T-helper 1 cell treated with Interleukin-12 subunit alpha and Interleukin-12 subunit beta and Interleukin-4 antibody, amounts not matched to agents 30 ng/mL and 1 ng/mL, for 36 hours (primary cell): ENCODE measurements at regions not wholly inside any gene's neighbourhood (a gene's known extent, or its start where the extent isn't known, plus 50 kb on each side); places are given as distances from the start of the nearest gene placed in this dataset.
"Not testable (repeated sequence)": the region's sequence is repeated elsewhere in the genome, so short reads cannot be mapped to it uniquely, and the experiment has no call there.

ENCODE experiments used
- intact Hi-C: fragments of 100-400 bp; cut with micrococcal nuclease; formaldehyde crosslinking; loops from one replicate; pipeline ENCODE4 v1.15.1; 2024

DNA sequence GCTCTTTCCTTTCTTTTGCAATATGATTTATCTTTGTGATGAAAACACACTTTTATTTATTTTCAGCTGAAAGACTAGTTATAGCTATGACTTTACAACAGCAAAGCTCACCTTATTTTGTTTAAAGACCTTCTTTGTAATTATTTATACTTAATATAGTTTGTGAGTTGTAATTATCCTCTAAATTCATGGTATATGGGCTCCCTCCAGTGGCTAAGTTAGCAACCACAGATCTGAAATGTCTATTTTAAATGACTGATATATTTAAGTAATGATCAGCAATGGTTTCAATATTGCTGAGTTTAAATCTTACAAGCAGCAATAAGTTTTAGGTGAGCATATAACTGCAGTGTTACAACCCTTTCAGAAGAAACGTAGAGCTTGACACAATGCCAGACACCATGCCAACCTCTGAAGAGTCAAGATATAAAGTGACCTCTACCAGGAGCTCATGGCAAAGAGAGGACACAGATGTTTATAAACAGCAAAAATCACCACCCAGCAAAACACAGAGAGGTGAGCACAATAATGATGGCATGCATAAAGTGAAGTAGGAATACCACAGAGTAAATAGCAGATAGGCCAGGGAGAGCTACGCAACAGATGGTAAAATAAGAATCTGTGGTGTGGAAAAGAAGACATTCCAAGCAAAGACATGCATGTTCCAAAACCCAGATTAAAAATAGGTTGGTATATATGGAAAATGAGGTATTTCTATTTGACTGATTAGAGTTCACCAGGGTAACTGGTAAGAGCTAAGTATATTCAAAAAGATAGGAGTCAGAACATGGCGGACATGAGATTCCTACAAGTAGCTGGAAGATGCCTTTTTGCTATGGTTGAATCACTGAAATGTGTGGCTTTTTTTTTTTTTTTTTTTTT lies 143.7 kb upstream of the ZNF385D start:
- intact Hi-C loops: no loop called here

DNA sequence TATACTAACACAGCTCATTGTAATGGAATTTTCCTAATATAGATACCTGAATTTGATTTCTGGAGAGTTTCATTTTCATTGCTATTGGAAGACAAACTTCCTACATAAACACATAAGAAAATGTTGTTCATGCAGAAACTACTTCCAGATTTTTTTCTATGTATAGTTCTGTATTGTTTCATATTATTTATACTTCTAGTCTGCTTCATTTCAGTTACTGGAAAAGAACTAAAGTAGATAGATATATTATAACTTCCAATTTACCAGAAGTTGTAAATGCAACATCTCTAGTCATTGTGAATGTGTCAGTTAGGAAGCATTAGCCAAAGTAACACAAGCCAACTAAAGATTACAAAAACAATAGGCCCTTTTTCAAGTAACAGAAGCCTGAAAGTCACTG lies 147.3 kb upstream of the ZNF385D start:
- intact Hi-C loops: no loop called here

DNA sequence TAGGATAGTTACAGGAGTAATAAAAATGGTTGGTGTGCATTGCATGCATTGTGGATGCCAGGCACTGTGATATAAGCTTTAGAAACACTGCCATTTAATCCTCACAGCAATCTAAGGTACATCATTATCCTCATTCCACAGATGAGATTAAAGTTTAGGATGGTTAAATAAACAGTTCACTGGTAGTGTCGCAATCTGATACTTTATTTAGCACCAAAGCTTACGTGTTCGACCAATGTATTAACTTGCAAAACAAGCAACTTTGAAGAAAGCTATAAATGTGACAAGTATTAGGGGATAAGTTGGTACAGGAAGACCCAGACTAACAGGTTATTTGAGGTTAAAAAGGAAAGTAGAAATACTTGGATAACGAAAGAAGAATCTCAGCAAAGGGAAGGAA lies 150.5 kb upstream of the ZNF385D start:
- intact Hi-C loops: no loop called here

- intact Hi-C loops: no loop called here
These were observed 151.9 kb upstream of the ZNF385D start for GRCh38 chr3:21902956-21903355.

DNA sequence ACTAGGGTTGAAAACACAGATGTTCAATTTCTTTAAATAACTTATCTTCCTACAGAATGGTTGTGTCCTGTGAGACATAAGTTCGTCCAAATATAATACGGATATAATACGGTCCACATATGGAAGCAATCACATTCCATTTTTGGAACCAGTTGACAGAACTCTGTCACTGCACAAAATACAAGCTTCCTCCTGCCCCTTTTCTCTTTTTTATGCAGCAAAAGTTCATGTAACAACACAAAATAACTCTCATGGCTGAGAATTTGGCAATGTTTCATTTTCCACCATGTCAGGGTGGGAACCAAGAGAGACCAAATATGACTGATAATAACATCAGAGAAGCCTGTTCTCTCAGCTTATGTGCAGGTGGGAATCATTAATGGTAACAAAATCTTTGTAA lies 158.1 kb upstream of the ZNF385D start:
- intact Hi-C loops: no loop called here

DNA sequence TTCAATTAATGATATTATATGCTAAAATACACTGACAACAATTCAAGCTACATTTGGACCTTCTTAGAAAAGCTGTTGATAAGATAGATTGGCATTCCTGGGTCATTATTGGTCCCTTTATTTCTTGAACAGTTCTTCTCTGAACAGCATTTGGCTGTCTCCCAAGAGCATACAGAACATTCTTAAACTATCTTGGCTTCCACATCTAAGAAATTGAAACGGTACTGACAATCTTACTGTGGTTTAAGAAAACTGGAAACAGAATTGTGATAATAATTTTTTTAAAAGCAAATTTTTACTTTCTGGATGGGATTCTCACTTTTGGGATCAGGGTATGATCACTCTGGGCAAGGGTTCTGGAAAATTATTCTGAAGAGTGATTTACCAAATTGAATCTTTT lies 161.7 kb upstream of the ZNF385D start:
- intact Hi-C loops: no loop called here

DNA sequence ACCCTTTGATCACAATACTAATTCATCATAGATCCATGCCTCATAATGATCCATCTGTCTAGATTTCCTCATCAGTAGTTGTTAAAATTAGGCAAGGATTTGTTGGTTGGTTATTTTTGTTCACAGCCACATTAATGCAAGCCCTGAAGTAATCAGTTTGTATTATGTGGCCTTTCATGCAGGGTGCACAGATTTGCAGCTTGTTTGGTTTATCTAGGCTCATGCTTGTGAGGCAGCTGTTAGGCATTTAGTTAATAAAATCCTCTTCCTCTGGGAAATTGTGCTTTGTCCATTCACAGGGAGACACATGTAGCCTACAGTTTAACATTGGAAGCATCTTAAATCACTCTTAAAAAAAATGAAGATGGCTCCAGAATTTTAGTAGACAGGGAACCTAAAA lies 162.8 kb upstream of the ZNF385D start:
- intact Hi-C loops: no loop called here

DNA sequence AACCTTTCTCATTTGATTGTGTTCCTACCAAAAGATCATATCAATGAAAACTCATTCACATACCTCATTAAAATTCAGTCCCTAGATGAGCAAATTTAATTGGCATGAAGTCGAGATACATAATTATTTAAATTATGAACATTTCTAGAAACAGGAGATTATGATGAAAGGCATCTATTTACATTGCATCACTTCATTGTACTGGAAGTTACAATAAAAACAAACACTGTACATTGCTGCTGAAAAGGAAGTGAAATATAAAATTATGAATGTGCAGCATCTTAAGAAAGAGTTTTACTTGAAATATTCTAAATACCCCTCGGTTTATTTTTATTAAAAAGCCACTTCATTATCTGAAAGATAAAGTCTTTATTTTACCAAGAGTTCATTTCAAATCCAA lies 163.4 kb upstream of the ZNF385D start:
- intact Hi-C loops: no loop called here

DNA sequence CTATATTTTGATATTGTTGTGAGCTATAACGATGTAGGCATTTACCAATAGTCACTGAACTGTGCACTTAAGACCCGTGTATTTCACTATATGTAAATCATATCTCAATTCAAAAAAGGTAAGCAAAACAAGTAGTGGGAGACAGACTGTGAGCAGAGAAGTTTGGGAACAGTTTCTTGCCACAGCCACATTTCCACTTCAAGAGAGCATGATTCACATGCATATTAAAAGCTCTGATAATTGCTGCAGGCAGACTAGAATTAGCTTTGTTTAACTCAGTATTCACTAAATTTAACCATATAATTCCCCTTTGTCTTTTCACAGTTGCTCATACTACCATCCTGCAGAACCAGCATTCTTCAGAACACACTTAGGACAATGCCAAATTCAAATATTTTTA lies 168.4 kb upstream of the ZNF385D start:
- intact Hi-C loops: loop anchor here (1.0 kb wide), 1 partner anchor 19 kb away; no protein-coding TSS in a partner anchor

DNA sequence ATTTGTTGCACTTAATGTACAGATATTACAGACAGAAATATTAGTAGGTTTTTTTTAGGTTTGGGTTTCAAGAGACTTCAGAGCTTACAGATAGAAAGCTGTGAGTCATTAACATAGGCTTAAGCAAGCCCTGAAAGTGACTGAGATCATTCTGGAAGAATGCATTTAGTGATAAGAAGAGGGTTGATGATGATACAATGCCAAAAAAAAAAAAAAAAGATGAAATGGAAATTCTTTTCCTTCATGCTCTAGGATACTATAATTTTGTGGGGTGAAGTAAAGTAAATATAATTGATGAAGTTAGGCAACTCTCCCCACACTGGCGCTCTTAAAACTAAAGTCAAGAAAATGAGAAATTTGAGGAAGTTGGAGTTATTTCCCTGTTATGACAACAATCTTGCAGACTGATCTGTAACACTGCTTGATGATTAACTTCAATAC lies 169.4 kb upstream of the ZNF385D start:
- intact Hi-C loops: no loop called here

DNA sequence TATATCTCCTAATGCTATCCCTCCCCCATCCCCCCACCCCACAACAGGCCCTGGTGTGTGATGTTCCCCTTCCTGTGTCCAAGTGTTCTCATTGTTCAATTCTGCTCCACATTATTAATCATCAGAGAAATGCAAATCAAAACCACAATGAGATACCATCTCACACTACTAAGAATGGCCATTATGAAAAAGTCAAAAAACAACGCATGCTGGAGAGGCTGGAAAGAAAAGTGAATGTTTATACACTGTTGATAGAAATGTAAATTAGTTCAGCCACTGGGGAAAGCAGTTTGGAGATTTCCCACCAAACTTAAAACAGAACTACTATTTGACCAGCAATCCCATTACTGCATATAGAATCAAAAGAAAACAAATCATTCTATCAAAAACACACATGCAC lies 172.1 kb upstream of the ZNF385D start:
- intact Hi-C loops: not testable (repeated sequence)

DNA sequence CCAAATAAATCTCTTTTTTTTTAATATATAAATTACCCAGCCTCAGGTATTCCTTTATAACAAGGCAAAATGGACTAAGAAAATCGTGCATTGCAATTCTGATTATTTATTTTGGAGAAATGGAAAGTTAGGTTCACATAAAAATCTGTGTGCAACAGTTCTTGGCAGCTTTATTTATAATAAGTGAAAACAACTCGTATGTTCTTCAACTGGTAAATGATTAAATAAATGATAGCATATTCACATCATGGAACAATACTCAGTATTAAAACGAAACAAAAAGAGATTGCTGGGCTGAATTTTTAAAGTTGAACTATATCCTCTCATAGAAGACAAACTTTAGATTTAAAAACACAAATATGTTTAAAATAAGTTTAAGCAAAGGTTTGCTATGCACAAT lies 176.3 kb upstream of the ZNF385D start:
- intact Hi-C loops: no loop called here

GRCh38 chr3:21934591-21934990 lies 183.6 kb upstream of the ZNF385D start:
- intact Hi-C loops: no loop called here

DNA sequence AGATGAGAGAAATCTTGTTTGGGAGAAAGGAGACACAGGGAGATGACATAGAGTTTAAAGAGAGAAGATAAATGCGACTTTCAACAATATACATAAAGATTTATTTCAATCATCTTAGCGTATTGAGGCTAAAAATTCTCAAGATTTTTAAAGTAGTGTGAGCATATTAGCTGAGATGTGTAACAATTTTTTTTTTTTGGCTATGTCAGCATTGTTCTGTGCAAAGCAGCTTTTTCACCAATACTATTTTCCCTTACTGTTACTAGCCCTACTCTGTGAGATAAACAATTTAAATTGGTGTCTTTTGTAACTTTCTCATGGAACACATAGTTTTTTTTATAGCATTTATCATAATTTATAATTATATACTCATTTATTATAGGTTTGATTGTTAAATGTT lies 185.2 kb upstream of the ZNF385D start:
- intact Hi-C loops: no loop called here

- intact Hi-C loops: loop anchor here (1.0 kb wide), 1 partner anchor 19 kb away; no protein-coding TSS in a partner anchor
These were observed 187.3 kb upstream of the ZNF385D start for GRCh38 chr3:21938267-21938681.

DNA sequence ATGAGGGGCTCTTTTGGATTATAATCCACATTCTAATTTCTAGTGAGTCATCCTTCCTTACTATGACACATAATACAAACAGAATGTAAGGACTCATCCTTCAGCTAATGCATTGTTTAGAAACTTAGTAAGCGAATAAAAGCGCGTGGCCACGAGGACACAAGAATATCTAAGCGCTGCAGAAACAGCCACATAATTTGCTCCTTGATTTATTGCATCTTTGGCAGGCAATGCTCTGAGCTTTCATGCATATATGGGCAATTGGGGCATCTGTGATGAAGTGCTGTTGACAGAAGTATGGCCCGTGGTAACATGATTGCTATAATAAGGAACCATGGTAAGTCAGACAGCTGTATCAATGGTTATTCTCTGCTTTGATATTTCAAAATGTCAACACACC lies 191.3 kb upstream of the ZNF385D start:
- intact Hi-C loops: no loop called here

DNA sequence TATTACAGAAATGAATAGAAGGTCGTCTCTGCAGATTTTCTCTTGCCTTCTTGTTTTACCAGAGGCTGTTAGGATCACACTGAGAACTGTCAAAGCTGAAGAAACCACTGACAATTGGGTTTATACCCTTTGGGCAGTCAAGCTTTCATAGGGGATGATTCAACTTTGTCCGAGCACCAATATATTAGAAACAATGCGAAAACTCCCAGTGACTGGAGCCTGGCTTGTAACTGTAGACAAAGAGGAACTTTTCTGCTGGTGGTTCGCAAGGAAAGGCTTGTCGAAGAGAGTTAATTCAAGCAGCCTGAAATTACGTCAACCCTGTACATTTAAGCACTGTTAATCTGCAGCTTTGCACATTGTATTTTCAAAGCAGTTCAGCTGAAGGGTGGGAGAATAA lies 193.2 kb upstream of the ZNF385D start:
- intact Hi-C loops: no loop called here

GRCh38 chr3:21952856-21953255 lies 201.8 kb upstream of the ZNF385D start:
- intact Hi-C loops: no loop called here

- intact Hi-C loops: no loop called here
These were observed 203.7 kb upstream of the ZNF385D start for GRCh38 chr3:21954709-21955108.

GRCh38 chr3:21955406-21955805 lies 204.4 kb upstream of the ZNF385D start:
- intact Hi-C loops: no loop called here

GRCh38 chr3:21960033-21960432 lies 209.0 kb upstream of the ZNF385D start:
- intact Hi-C loops: no loop called here

DNA sequence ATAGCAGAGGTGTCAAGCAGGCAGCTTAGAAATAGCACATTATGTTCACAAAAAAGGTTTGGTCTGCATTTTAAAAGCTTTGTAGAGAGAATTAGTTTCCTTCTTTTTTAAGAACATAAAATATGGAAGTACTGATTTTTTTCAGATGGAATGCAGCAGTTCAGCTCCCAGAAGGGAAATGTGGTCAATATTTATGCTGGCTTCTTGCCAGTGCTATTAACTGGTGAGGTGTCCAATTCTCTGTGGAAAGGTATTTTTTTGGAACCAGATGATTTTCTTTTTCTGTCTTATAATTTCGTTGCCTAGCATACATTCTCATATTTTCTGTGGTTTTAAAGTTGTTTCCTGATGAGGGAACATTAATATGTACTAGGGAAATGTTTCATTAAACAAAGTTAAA lies 211.4 kb upstream of the ZNF385D start:
- intact Hi-C loops: no loop called here

DNA sequence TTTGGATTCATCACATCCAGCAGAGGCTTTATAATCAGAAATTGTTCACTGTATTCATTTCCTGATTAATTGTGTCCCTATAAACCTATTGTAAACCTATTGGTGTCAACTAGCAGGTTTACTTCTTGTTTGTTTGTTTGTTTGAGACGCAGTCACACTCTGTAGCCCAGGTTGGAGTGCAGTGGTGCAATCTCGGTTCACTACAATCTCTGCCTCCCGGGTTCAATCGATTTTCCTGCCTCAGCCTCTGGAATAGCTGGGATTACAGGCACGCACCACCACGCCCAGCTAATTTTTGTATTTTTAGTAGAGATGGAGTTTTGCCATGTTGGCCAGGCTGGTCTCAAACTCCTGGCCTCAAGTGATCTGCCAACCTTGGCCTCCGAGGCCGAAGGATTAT lies 215.4 kb upstream of the ZNF385D start:
- intact Hi-C loops: not testable (repeated sequence)
